ENCODE measurements at regions not wholly inside any gene's neighbourhood (a gene's known extent, or its start where the extent isn't known, plus 50 kb on each side); places are given as distances from the start of the nearest gene placed in this dataset.
"Not testable (repeated sequence)": the region's sequence is repeated elsewhere in the genome, so short reads cannot be mapped to it uniquely, and the experiment has no call there.

DNA sequence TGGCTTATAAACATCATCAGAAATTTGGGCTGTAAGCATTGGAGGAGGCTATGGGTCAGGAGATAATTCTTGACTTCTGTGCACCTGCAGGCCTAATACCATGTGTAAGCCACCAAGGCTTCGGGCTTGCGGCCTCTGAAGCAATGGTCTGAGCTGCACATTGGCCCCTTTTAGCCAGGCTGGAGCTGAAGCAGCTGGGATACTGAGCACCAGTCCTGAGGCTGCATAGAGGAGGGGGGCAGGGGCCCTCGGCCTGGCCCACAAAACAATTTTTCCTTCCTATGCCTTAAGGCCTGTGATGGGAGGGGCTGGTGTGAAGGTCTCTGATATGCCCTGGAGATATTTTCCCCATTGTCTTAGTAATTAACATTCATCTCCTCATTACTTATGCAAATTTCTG, 373.0 kb upstream of the HTR2C start:
- H3K27me3 Mint-ChIP-seq, result no peaks in the 10 kb centered on the region
- intact Hi-C loops (cut with micrococcal nuclease), result no loop called here
- no peaks in the 10 kb centered on the region for H3K4me1 ChIP-seq (ENCODE audit: control insufficient read depth in 2 of 2, insufficient read depth in 2 of 2, low read length in 2 of 2)
- H3K27ac ChIP-seq (ENCODE audit: low read depth, low read length), result no peak overlapping the region
- no peak overlapping the region for H3K4me3 Mint-ChIP-seq
- ChIA-PET CTCF (no interaction called here), POLR2A (no interaction called here)
- no peaks in the 10 kb centered on the region for H3K36me3 Mint-ChIP-seq
- H3K9me3 ChIP-seq (ENCODE audit: control insufficient read depth in 2 of 3, low read length in 3 of 3), result no peaks in the 10 kb centered on the region
- ATAC-seq (no peak), DNase-seq (no peak)
- no peak overlapping the region for H3K27ac Mint-ChIP-seq
- H3K9me3 Mint-ChIP-seq, result peaks cover 0 to 8% (median 0%) of the 10 kb centered on the region in 11 donors
- no peaks in the 10 kb centered on the region for H3K4me1 Mint-ChIP-seq
- no peak overlapping the region for H3K4me3 ChIP-seq (ENCODE audit: low read length)
- no peaks in the 10 kb centered on the region for H3K36me3 ChIP-seq (ENCODE audit: control insufficient read depth in 2 of 3, insufficient read depth in 3 of 3, low read length in 3 of 3)
- no peaks in the 10 kb centered on the region for H3K27me3 ChIP-seq (ENCODE audit: control insufficient read depth in 2 of 2, insufficient read depth in 2 of 2, low read length in 2 of 2)

DNA sequence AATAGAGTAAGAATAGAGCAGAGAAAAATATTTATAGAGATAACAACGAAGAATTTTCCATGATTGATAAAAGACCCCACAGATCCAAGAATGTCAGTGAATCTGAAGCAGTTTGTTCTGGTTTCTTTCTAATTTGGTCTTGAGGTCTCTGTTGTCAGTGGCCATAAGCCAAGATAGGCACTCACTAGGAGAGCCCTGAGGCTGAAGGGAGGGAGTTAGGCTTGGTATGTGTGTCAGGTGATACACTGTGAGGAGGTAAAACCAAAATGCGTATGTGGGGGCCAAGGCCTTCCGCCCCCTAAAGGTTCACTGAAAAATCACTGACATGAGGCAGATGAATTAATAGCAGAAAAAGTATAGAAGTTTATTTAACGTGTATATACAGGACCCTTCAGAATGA, 382.3 kb upstream of the HTR2C start:
- Mint-ChIP-seq H3K36me3 (no peaks in the 10 kb centered on the region), H3K9me3 (peaks cover 0 to 12% (median 0%) of the 10 kb centered on the region in 11 donors), H3K27me3 (no peaks in the 10 kb centered on the region), H3K27ac (no peak overlapping the region), H3K4me1 (no peaks in the 10 kb centered on the region), H3K4me3 (no peak overlapping the region)
- no peaks in the 10 kb centered on the region for H3K36me3 ChIP-seq (ENCODE audit: control insufficient read depth in 2 of 3, insufficient read depth in 3 of 3, low read length in 3 of 3)
- CTCF ChIA-PET, result no interaction called here
- DNase-seq, result no peak
- H3K9me3 ChIP-seq (ENCODE audit: control insufficient read depth in 2 of 3, low read length in 3 of 3), result no peaks in the 10 kb centered on the region
- no peaks in the 10 kb centered on the region for H3K27me3 ChIP-seq (ENCODE audit: control insufficient read depth in 2 of 2, insufficient read depth in 2 of 2, low read length in 2 of 2)
- H3K27ac ChIP-seq (ENCODE audit: low read depth, low read length), result no peak overlapping the region
- ATAC-seq, result no peak
- POLR2A ChIA-PET, result no interaction called here
- no peaks in the 10 kb centered on the region for H3K4me1 ChIP-seq (ENCODE audit: control insufficient read depth in 2 of 2, insufficient read depth in 2 of 2, low read length in 2 of 2)
- no peak overlapping the region for H3K4me3 ChIP-seq (ENCODE audit: low read length)
- intact Hi-C loops (cut with micrococcal nuclease), result no loop called here

DNA sequence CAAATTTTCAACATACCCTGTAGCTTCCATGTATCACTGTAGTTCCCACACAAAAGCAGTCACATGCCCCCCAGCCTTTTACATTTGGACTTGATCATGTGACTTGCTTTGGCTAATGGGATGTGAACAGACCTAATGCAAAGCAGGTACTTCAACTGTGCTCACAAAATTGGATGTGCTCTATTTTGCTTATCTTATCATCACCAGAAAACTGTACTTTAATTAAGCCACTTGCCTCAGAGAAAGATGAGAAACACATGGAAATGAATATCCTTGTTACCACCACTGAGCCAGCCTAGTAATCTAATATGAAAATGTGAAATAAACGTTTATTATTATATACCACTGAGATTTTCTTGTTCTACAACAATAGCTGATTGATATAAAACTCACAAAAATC, 402.7 kb upstream of the HTR2C start:
- no peaks in the 10 kb centered on the region for H3K4me1 ChIP-seq (ENCODE audit: control insufficient read depth in 2 of 2, insufficient read depth in 2 of 2, low read length in 2 of 2)
- H3K27ac Mint-ChIP-seq, result no peak overlapping the region
- POLR2A ChIA-PET, result no interaction called here
- H3K27me3 ChIP-seq (ENCODE audit: control insufficient read depth in 2 of 2, insufficient read depth in 2 of 2, low read length in 2 of 2), result no peaks in the 10 kb centered on the region
- H3K27ac ChIP-seq (ENCODE audit: low read depth, low read length), result no peak overlapping the region
- no peaks in the 10 kb centered on the region for H3K9me3 ChIP-seq (ENCODE audit: control insufficient read depth in 2 of 3, low read length in 3 of 3)
- H3K27me3 Mint-ChIP-seq, result no peaks in the 10 kb centered on the region
- no peaks in the 10 kb centered on the region for H3K4me1 Mint-ChIP-seq
- H3K4me3 Mint-ChIP-seq, result no peak overlapping the region
- CTCF ChIA-PET, result no interaction called here
- DNase-seq (no peak), ATAC-seq (no peak)
- H3K4me3 ChIP-seq (ENCODE audit: low read length), result no peak overlapping the region
- intact Hi-C loops (cut with micrococcal nuclease), result no loop called here
- peaks cover 0 to 5% (median 0%) of the 10 kb centered on the region in 5 donors for H3K36me3 Mint-ChIP-seq
- H3K36me3 ChIP-seq (ENCODE audit: control insufficient read depth in 2 of 3, insufficient read depth in 3 of 3, low read length in 3 of 3), result no peaks in the 10 kb centered on the region
- peaks cover 0 to 15% (median 3%) of the 10 kb centered on the region in 11 donors for H3K9me3 Mint-ChIP-seq

DNA sequence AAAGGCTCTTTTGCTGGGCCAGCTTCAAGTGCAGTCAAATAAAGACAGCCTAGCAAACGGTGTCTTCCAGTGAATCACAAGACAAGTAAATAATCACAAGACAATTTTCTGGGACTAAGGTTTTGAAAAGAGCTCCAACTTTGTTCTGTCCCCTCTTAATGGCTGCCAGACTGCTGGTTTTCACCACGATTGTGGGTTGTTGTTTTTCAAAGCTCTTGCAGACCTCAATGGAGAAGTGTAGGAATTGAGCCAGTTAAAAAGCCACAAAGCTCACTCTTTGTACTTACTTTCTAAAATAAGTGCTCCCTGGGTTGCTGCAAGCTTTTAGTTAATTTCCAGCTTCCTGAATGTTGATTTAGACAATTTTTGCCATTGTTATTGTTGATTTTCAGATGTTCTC, 405.8 kb upstream of the HTR2C start:
- Histone ChIP-seq H3K36me3 (ENCODE audit: control insufficient read depth in 2 of 3, insufficient read depth in 3 of 3, low read length in 3 of 3) (no peaks in the 10 kb centered on the region), H3K9me3 (ENCODE audit: control insufficient read depth in 2 of 3, low read length in 3 of 3) (no peaks in the 10 kb centered on the region), H3K4me1 (ENCODE audit: control insufficient read depth in 2 of 2, insufficient read depth in 2 of 2, low read length in 2 of 2) (no peaks in the 10 kb centered on the region), H3K4me3 (ENCODE audit: low read length) (no peak overlapping the region), H3K27ac (ENCODE audit: low read depth, low read length) (no peak overlapping the region), H3K27me3 (ENCODE audit: control insufficient read depth in 2 of 2, insufficient read depth in 2 of 2, low read length in 2 of 2) (no peaks in the 10 kb centered on the region)
- ChIA-PET CTCF (no interaction called here), POLR2A (no interaction called here)
- intact Hi-C loops (cut with micrococcal nuclease), result no loop called here
- Mint-ChIP-seq H3K4me3 (no peak overlapping the region), H3K36me3 (no peaks in the 10 kb centered on the region), H3K9me3 (peaks cover 0 to 3% (median 0%) of the 10 kb centered on the region in 11 donors), H3K27ac (no peak overlapping the region), H3K4me1 (no peaks in the 10 kb centered on the region), H3K27me3 (no peaks in the 10 kb centered on the region)
- DNase-seq (no peak), ATAC-seq (no peak)

DNA sequence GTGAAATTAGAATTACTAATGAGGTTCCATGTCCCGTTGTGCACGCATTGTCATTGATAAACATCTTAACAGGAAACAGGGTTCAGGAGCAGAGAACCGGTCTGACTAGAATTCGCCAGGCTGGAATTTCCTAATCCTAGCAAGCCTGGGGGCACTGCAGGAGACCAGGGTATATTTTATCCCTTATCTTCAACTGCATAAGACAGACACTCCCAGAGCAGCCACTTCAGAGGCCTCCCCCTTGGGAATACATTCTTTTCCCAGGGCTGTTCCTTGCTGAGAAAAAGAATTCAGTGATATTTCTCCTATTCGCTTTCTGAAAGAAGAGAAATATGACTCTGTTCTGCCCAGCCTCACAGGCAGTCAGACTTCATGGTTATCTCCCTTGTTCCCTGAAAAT, 416.6 kb upstream of the HTR2C start:
- CTCF ChIA-PET; ATAC-seq; H3K4me1 Mint-ChIP-seq; intact Hi-C loops (cut with micrococcal nuclease); POLR2A ChIA-PET; H3K9me3 ChIP-seq (ENCODE audit: control insufficient read depth in 2 of 3, low read length in 3 of 3); H3K27ac ChIP-seq (ENCODE audit: low read depth, low read length); H3K9me3 Mint-ChIP-seq; H3K4me3 ChIP-seq (ENCODE audit: low read length); H3K27me3 ChIP-seq (ENCODE audit: control insufficient read depth in 2 of 2, insufficient read depth in 2 of 2, low read length in 2 of 2); H3K4me1 ChIP-seq (ENCODE audit: control insufficient read depth in 2 of 2, insufficient read depth in 2 of 2, low read length in 2 of 2); H3K4me3 Mint-ChIP-seq; H3K27ac Mint-ChIP-seq; H3K36me3 Mint-ChIP-seq; DNase-seq; H3K27me3 Mint-ChIP-seq; H3K36me3 ChIP-seq (ENCODE audit: control insufficient read depth in 2 of 3, insufficient read depth in 3 of 3, low read length in 3 of 3): not testable (repeated sequence)

DNA sequence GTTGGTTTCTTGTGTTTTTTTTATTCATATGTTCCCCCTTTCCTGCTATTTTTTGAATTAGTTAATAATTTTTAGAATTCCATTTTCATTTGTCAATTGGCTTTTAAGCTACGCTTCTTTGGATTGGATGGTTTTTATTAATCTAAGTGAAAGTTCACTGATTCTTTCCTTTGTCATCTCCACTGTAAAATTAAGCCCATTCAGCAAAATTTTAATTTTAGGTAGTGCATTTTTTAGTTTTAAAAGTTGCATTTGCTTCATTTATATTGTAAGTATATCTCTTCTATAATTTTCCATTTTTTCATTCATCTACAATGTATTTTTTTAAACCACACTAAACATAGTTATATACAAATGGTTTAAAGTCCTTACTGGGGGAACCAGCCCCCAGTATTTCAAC, 417.3 kb upstream of the HTR2C start:
- no peak overlapping the region for H3K27ac Mint-ChIP-seq
- H3K27me3 Mint-ChIP-seq, result no peaks in the 10 kb centered on the region
- intact Hi-C loops (cut with micrococcal nuclease), result no loop called here
- peaks cover 0 to 5% (median 0%) of the 10 kb centered on the region in 11 donors for H3K9me3 Mint-ChIP-seq
- Histone ChIP-seq H3K27me3 (ENCODE audit: control insufficient read depth in 2 of 2, insufficient read depth in 2 of 2, low read length in 2 of 2) (no peaks in the 10 kb centered on the region), H3K36me3 (ENCODE audit: control insufficient read depth in 2 of 3, insufficient read depth in 3 of 3, low read length in 3 of 3) (no peaks in the 10 kb centered on the region), H3K9me3 (ENCODE audit: control insufficient read depth in 2 of 3, low read length in 3 of 3) (no peaks in the 10 kb centered on the region), H3K4me3 (ENCODE audit: low read length) (no peak overlapping the region), H3K27ac (ENCODE audit: low read depth, low read length) (no peak overlapping the region), H3K4me1 (ENCODE audit: control insufficient read depth in 2 of 2, insufficient read depth in 2 of 2, low read length in 2 of 2) (no peaks in the 10 kb centered on the region)
- H3K36me3 Mint-ChIP-seq, result no peaks in the 10 kb centered on the region
- ATAC-seq (no peak), DNase-seq (no peak)
- no peak overlapping the region for H3K4me3 Mint-ChIP-seq
- ChIA-PET POLR2A (no interaction called here), CTCF (no interaction called here)
- H3K4me1 Mint-ChIP-seq, result no peaks in the 10 kb centered on the region

DNA sequence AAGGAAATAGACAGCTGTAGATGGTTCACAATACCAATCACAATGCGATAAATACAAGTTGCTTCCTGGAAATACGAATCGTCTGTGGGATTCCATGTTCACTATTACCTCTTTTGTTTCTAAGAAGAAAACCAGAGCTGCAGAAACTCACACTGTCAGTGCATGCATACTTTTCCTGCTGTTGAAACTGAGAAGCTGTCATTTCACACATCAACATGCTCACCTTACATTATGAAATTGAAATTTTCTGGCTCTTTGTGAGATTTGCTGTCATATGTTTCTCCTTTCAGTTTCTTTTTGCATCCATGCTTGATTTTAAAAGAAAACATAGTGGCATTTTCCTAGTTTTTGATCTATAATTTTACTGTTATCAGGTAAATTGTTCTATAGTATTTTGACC, 418.3 kb upstream of the HTR2C start:
- POLR2A ChIA-PET, result no interaction called here
- H3K4me3 Mint-ChIP-seq, result no peak overlapping the region

More for the DNA sequence above, 418.3 kb upstream of the HTR2C start:
- ATAC-seq, result no peak
- H3K4me1 Mint-ChIP-seq, result no peaks in the 10 kb centered on the region
- H3K27me3 Mint-ChIP-seq, result no peaks in the 10 kb centered on the region
- no peak for DNase-seq
- Histone ChIP-seq H3K4me3 (ENCODE audit: low read length) (no peak overlapping the region), H3K36me3 (ENCODE audit: control insufficient read depth in 2 of 3, insufficient read depth in 3 of 3, low read length in 3 of 3) (no peaks in the 10 kb centered on the region), H3K9me3 (ENCODE audit: control insufficient read depth in 2 of 3, low read length in 3 of 3) (no peaks in the 10 kb centered on the region), H3K27me3 (ENCODE audit: control insufficient read depth in 2 of 2, insufficient read depth in 2 of 2, low read length in 2 of 2) (no peaks in the 10 kb centered on the region), H3K4me1 (ENCODE audit: control insufficient read depth in 2 of 2, insufficient read depth in 2 of 2, low read length in 2 of 2) (no peaks in the 10 kb centered on the region), H3K27ac (ENCODE audit: low read depth, low read length) (no peak overlapping the region)
- H3K27ac Mint-ChIP-seq, result no peak overlapping the region
- peaks cover 0 to 5% (median 0%) of the 10 kb centered on the region in 11 donors for H3K9me3 Mint-ChIP-seq
- H3K36me3 Mint-ChIP-seq, result no peaks in the 10 kb centered on the region
- intact Hi-C loops (cut with micrococcal nuclease), result no loop called here
- CTCF ChIA-PET, result no interaction called here
